ENCODE measurements at regions not wholly inside any gene's neighbourhood (a gene's known extent, or its start where the extent isn't known, plus 50 kb on each side); places are given as distances from the start of the nearest gene placed in this dataset.
A peak's percentile ranks its signal among the peaks of the same experiment; 100 is the strongest.

DNA sequence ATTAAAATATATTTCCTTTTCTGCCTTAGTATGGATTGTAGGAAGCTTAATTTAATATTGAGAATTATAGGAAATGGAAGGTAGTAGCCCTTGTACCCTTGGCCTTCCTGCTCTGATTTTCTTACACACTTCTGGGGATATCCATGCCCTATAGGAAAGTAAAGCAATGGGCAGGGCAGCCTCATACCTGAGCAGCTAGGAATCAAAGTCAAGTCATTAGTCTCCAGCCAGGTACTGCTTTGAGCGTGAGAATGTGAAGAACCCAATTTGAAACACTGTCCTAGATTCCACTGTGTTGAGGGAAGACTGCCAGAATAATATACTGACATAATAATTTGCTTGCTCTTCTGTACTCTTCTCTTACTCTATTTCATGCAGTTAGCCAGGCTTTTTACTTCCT lies 51.0 kb upstream of the L3MBTL3 start:
- DNase-seq (ENCODE audit: low read depth, low spot score), result no peak

GRCh38 chr6:129966125-129966524 lies 52.3 kb upstream of the L3MBTL3 start:
- no peak for DNase-seq (ENCODE audit: low read depth, low spot score)

DNA sequence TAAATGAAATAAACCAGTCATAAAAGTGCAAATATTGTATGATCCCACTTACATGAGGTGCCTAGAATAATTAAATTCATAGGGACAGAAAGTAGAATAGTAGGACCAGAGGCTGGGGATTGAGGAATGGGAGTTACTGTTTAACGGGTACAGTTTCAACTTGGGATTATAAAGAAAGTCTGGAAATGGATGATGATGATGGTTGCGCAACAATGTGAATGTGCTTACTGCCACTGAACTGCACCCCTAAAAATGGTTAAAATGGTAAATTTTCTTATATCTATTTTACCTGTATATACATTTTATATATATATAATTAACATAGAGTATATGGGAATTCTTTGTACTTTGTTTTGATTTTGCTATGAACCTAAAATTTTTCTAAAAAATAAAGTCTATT lies 53.3 kb upstream of the L3MBTL3 start:
- DNase-seq (ENCODE audit: low read depth, low spot score), result no peak

DNA sequence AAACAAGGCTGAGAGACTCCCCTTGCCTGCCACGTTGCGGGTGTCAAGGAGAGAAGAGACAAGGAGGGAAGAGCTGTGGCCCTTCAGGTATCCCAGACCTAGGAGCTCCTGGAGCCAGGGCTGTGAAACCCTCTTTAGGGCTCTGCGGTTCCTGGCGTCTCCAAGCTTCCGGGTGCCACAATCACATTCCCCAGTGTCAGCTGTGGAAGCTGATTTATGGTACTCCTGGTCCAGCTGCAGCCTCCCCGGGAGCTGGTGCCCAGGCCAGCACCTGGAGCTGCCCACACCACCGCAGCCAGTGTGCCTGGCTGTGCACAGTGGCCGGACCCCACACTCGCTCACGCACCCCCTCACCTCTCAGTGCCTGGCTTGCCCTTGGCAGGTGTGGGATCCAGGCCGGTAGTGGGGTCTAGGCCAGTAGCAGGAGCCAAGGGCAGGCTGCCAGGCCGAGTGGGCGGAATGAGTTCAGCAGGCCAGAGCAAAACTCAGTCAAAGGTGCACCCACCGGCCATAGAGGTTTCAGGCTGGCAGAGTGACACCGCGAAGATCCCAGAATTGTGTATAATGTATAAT lies 58.9 kb upstream of the L3MBTL3 start:
- DNase-seq (ENCODE audit: low read depth, low spot score), result no peak

GRCh38 chr6:129957941-129958898 lies 60.2 kb upstream of the L3MBTL3 start:
- no peak for DNase-seq (ENCODE audit: low read depth, low spot score)

GRCh38 chr6:129955584-129955983 lies 62.8 kb upstream of the L3MBTL3 start:
- DNase-seq (ENCODE audit: low read depth, low spot score), result no peak

DNA sequence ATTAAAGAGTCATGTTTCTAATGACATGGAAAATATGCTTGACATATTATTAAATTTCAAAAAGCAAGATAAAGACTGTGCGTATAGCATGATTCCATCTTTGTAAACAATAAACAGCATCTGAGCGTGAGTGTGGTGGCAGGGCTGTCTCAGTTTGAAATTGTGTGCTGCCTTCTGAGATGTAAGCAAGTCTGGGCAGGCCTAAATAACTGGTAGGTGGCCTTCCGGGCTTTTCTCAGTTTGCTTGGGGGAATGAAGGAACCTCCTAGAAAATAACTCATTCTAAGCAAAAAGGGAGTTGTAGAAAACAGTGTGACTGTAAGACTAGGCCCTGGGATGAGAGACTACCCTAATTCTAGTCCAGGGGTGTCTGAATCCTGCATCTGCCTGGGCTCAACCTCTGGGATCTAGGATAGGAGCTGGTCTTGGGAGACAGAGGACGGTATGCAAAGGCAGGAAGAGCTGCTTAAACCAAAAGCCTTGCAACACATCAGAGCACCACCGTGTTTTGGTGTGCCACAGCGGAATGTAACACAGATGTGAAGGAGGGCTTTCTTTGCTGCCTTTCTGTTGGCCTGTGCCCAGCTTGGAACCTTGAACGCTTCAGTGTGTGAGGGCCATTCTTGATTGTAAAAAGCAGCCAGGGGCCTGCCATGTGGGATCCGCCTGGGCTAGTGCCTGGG lies 63.5 kb upstream of the L3MBTL3 start:
- DNase-seq (ENCODE audit: low read depth, low spot score), result no peak

DNA sequence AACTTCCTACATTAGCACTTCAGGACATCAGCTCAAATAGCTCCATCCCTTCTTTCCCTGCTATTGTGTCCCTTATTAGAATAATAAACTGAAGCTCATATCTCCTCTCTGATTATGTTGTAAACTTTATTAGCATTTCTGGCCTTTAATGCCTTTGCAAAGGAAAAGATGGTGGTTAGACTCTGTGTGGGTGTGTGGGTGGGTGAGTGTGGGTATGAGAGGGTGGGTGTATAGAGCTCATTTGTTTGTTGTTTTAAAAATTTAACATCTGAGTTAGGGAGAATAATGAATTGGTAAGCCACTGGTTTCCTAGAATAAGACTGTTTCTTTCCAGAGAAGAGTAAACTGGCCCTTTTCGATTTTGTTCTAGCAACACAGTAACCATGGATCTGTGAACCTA lies 70.6 kb upstream of the L3MBTL3 start:
- DNase-seq (ENCODE audit: low read depth, low spot score), result no peak

GRCh38 chr6:129946439-129947140 lies 71.8 kb upstream of the L3MBTL3 start:
- DNase-seq (ENCODE audit: low read depth, low spot score), result no peak

DNA sequence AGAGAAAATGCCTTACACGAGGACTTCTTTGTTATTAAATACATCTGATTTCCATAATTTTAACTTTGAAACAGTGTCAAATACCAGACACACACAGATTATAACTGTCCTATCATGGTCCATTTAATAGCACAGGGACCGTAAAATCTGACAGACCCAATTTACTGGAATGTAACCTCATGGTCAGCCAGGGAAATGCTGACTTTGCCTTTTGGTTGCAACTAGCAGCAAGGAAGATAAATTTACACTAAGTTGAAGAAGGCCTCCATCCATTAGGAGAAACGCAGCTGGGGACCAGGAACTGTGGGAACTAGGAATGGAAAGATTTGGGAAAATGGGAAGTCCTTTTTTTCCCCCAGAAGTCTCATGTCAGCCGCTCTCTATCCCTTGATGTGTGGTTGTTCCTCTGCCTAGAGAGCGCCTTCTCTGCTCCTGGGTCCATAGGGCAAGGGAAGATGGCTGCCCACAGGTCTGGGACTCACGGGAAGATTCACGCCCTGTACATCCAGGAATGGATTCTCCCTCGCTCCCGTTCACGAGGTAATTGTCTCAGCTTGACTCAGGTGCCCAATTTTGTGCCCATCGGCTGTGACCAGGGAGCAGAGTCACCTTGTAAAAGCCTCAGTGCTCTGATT lies 74.6 kb upstream of the L3MBTL3 start:
- no peak for DNase-seq (ENCODE audit: low read depth, low spot score)

- DNase-seq (ENCODE audit: low read depth, low spot score), result no peak
Measured at GRCh38 chr6:129940454-129941195, 77.8 kb upstream of the L3MBTL3 start.

DNA sequence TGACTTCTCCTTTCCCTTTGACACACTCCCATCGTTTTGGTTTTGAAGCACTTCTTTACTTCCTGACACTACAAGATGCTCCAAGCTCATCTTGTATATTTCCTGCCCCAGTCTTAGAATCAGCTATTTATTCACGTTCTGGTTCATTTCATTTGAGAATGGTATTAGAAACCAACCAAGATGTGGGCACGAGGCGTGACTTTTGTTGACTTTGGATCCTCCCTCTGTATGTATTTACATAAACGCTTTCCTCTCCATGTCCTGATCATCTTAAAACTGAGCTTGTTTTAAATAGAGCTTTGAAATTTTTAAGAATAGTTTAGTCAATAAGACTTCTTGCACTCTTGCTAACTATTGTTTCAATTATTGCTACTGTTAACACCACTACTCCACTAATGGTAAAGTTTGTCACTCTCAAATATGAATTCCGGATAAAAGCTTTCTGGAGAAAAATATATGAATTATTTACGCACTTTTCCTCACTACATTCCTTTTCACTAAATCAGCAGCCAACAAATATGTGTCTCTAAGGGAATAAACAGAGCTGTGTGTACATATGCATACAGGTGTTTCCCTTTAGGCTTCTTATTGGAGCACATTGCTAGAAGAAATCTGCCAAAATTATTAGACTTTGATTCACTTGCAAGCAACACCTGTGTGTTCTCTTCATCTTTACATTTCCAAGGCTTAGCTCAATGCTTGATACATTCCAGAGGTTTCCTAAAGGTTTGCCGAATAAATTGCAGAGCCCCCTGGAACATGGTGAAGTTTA lies 77.3 kb upstream of the TMEM244 start:
- DNase-seq (ENCODE audit: low read depth, low spot score), result no peak

- DNase-seq (ENCODE audit: low read depth, low spot score), result peak; percentile 3
Measured at GRCh38 chr6:129936329-129937165, 75.4 kb upstream of the TMEM244 start.

DNA sequence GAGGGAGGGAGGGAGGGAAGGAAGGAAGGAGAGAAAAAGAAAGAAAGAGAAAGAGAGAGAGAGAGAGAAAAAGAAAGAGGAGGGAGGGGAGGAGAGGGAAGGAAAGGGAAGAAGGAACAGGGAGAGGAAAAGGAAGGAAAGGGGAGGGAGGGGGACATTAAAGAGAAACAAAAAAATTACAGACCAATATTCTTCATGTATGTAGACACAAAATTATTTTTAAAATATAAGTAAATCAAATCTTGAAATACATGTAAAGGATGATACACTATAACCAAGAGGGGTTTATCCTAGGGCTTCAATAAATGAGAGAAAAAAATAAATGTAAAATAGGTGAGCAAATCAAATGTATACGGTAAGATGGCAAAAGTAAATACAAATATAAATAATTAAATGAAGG lies 71.2 kb upstream of the TMEM244 start:
- no peak for DNase-seq (ENCODE audit: low read depth, low spot score)

GRCh38 chr6:129929433-129929832 lies 68.3 kb upstream of the TMEM244 start:
- DNase-seq (ENCODE audit: low read depth, low spot score), result no peak

- DNase-seq (ENCODE audit: low read depth, low spot score), result no peak
Measured at GRCh38 chr6:129923530-129924250, 62.6 kb upstream of the TMEM244 start.

DNA sequence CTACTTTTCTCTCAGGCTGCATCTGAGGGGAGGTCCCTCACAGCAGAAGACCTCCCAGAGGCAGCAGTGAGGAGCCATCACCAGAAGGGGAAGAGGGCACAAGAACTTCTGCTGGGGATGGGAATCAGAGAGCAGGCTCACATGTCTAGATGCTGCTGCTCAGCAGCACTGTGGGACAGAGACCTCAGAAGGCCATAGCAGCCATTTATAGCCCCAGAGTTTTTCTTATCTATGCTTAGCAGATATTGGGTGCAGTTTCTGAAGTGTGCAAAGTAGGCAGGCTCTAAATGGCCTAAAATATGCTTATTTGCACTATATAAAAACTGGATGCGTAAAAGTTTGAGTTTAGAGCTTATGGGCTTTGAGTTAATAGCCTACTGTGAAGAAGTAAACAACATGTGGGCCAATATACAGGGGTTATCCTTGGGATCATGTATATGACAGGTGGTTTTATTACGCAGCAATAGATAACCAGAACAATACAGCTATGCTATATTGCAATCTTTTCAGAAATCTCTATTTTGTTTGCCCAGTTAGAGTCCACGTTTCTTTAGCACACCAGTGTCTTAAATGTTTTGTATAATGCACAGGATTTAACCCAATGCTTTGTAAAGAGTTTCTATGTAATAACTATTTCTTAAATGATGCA lies 60.2 kb upstream of the TMEM244 start:
- no peak for DNase-seq (ENCODE audit: low read depth, low spot score)

Data from activated naive CD8-positive, alpha-beta T cell treated with anti-CD3 and anti-CD28 coated beads, Interleukin-2, amount 50 U/mL, for 16 hours (primary cell).